DMS 273 (cell line): ENCODE measurements at regions not wholly inside any gene's neighbourhood (a gene's known extent, or its start where the extent isn't known, plus 50 kb on each side); places are given as distances from the start of the nearest gene placed in this dataset.

Experiments used
- DNase-seq: peaks from one replicate; lab custom pipeline; 2025; ENCODE audit not compliant: unreplicated experiment; lab: John Stamatoyannopoulos, UW

GRCh38 chr17:83177611-83178532 lies 98.5 kb downstream of the METRNL start:
- DNase-seq: no peak

GRCh38 chr17:83178533-83179304 lies 99.3 kb downstream of the METRNL start:
- no peak for DNase-seq

GRCh38 chr17:83179374-83179773 lies 100.0 kb downstream of the METRNL start:
- no peak for DNase-seq

- DNase-seq: no peak
Observed at GRCh38 chr17:83179811-83180210, 100.4 kb downstream of the METRNL start.

- no peak for DNase-seq
Observed at GRCh38 chr17:83180264-83180995, 101.0 kb downstream of the METRNL start.

- DNase-seq: peak; percentile 40
Observed at GRCh38 chr17:83180996-83181481, 101.6 kb downstream of the METRNL start.

- DNase-seq: no peak
Observed at GRCh38 chr17:83181991-83182619, 102.7 kb downstream of the METRNL start.

GRCh38 chr17:83182620-83183101 lies 103.3 kb downstream of the METRNL start:
- no peak for DNase-seq

- DNase-seq: no peak
Observed at GRCh38 chr17:83183145-83183948, 103.9 kb downstream of the METRNL start.

GRCh38 chr17:83183951-83184506 lies 104.6 kb downstream of the METRNL start:
- no peak for DNase-seq

GRCh38 chr17:83185023-83186002 lies 105.9 kb downstream of the METRNL start:
- no peak for DNase-seq

GRCh38 chr17:83186226-83186625 lies 106.8 kb downstream of the METRNL start:
- DNase-seq: no peak

GRCh38 chr17:83186751-83187421 lies 107.5 kb downstream of the METRNL start:
- DNase-seq: no peak

GRCh38 chr17:83187782-83188311 lies 108.4 kb downstream of the METRNL start:
- DNase-seq: no peak

GRCh38 chr17:83189044-83190003 lies 109.9 kb downstream of the METRNL start:
- no peak for DNase-seq

- DNase-seq: no peak
Observed at GRCh38 chr17:83190004-83190385, 110.6 kb downstream of the METRNL start.
